Fibroblast of lung (primary cell): ENCODE measurements at regions not wholly inside any gene's neighbourhood (a gene's known extent, or its start where the extent isn't known, plus 50 kb on each side); places are given as distances from the start of the nearest gene placed in this dataset.

ENCODE experiments used
- DNase-seq, 2 donors: peaks; one replicate each; pipeline versions ENCODE4 v3.0.0 to v3.0.0-alpha.2; 2010; ENCODE audit warnings: low read depth in 2 of 2
- H2AFZ ChIP-seq: 2 replicates; pipeline ENCODE4 v1.5.1; 2012; ENCODE audit warnings: low read length, control low read depth, inconsistent platforms
- H3K27ac ChIP-seq: 2 replicates; pipeline ENCODE4 v1.5.1; 2011; ENCODE audit warnings: low read length, control low read depth; ENCODE audit not compliant: insufficient read depth
- H3K27me3 ChIP-seq: 2 replicates; pipeline ENCODE4 v1.5.1; 2011; ENCODE audit warnings: mild to moderate bottlenecking, low read length; ENCODE audit not compliant: control insufficient read depth, insufficient read depth
- H3K36me3 ChIP-seq: 2 replicates; pipeline ENCODE4 v1.5.1; 2011; ENCODE audit warnings: low read length; ENCODE audit not compliant: control insufficient read depth, insufficient read depth
- H3K4me1 ChIP-seq: 2 replicates; pipeline ENCODE4 v1.5.1; 2011; ENCODE audit warnings: low read length; ENCODE audit not compliant: control insufficient read depth, insufficient read depth; ENCODE audit errors: extremely low read depth
- H3K4me2 ChIP-seq: 2 replicates; pipeline ENCODE4 v1.5.1; 2011; ENCODE audit warnings: low read length, control low read depth; ENCODE audit not compliant: insufficient read depth; ENCODE audit errors: extremely low read depth
- H3K4me3 ChIP-seq, 4 experiments: fragments of 200-600 bp in 1 of 4; sonication (generic) in 1 of 4; replicated peaks in 1 of 4; 2 replicates each; pipeline ENCODE4 v1.5.1; 2011 to 2016; ENCODE audit warnings: low read length in 4 of 4, low read depth in 3 of 4, mild to moderate bottlenecking in 3 of 4, control low read depth in 2 of 4, inconsistent platforms in 1 of 4, mixed read lengths in 1 of 4; ENCODE audit not compliant: insufficient read depth in 1 of 4; ENCODE audit errors: control extremely low read depth in 1 of 4
- H3K79me2 ChIP-seq: 2 replicates; pipeline ENCODE4 v1.5.1; 2012; ENCODE audit warnings: mild to moderate bottlenecking, low read length, inconsistent platforms; ENCODE audit not compliant: control insufficient read depth, insufficient read depth
- H3K9ac ChIP-seq: 2 replicates; pipeline ENCODE4 v1.5.1; 2011; ENCODE audit warnings: mild to moderate bottlenecking, low read length, control low read depth; ENCODE audit not compliant: insufficient read depth
- H3K9me3 ChIP-seq: 2 replicates; pipeline ENCODE4 v1.5.1; 2012; ENCODE audit warnings: low read depth, low read length; ENCODE audit not compliant: control insufficient read depth, insufficient read depth
- H4K20me1 ChIP-seq: 2 replicates; pipeline ENCODE4 v1.5.1; 2011; ENCODE audit warnings: low read length; ENCODE audit not compliant: control insufficient read depth, insufficient read depth; ENCODE audit errors: extremely low read depth
- CTCF ChIP-seq, 2 donors: IDR thresholded peaks in 1 of 2; conservative IDR thresholded peaks in 1 of 2; 1 replicate in 1 of 2; 2 replicates in 1 of 2; pipeline ENCODE4 v1.5.1; 2011 to 2012; ENCODE audit warnings: low read length in 2 of 2, control low read depth in 1 of 2, inconsistent platforms in 1 of 2, low read depth in 1 of 2, mild to moderate bottlenecking in 1 of 2
- EZH2 ChIP-seq: IDR thresholded peaks from 2 replicates; pipeline ENCODE4 v1.5.1; 2012; ENCODE audit warnings: low read length, control low read depth, mild to moderate bottlenecking; ENCODE audit errors: missing control alignments

GRCh38 chr4:96742332-96743014 lies 902.6 kb downstream of the PDHA2 start:
- H3K9ac ChIP-seq: no peak overlapping the region
- H3K4me3 ChIP-seq: no peak overlapping the region
- no peaks in the 10 kb centered on the region for H3K4me1 ChIP-seq
- H2AFZ ChIP-seq: no peak overlapping the region
- H3K36me3 ChIP-seq: no peaks in the 10 kb centered on the region
- no peaks in the 10 kb centered on the region for H3K79me2 ChIP-seq
- DNase-seq: no peak
- no peaks in the 10 kb centered on the region for H3K9me3 ChIP-seq
- no peak overlapping the region for H3K27ac ChIP-seq
- H3K4me2 ChIP-seq: no peak overlapping the region
- no peaks in the 10 kb centered on the region for H3K27me3 ChIP-seq
- no peaks in the 10 kb centered on the region for H4K20me1 ChIP-seq
- TF ChIP-seq EZH2 (no peak), CTCF (conservative IDR thresholded peaks at IDR 0.05 in 1 of 2, IDR thresholded peaks at IDR 0.05 in 1 of 2; ENCODE audit: low read depth in 1 of 2, low read length in 2 of 2) (no peak)

GRCh38 chr4:96744676-96745075 lies 904.8 kb downstream of the PDHA2 start:
- Histone ChIP-seq H3K9ac (no peak overlapping the region), H3K4me1 (no peaks in the 10 kb centered on the region), H3K79me2 (no peaks in the 10 kb centered on the region), H3K27me3 (no peaks in the 10 kb centered on the region), H3K9me3 (no peaks in the 10 kb centered on the region), H3K27ac (no peak overlapping the region), H3K4me3 (no peak overlapping the region), H2AFZ (no peak overlapping the region), H3K4me2 (no peak overlapping the region), H3K36me3 (no peaks in the 10 kb centered on the region), H4K20me1 (no peaks in the 10 kb centered on the region)
- no peak for TF ChIP-seq EZH2
- no peak for TF ChIP-seq CTCF (conservative IDR thresholded peaks at IDR 0.05 in 1 of 2, IDR thresholded peaks at IDR 0.05 in 1 of 2; ENCODE audit: low read depth in 1 of 2, low read length in 2 of 2)
- DNase-seq: peak in 1 of 2 donors; percentile 22

GRCh38 chr4:96753216-96753615 lies 913.3 kb downstream of the PDHA2 start:
- Histone ChIP-seq H3K27me3 (no peaks in the 10 kb centered on the region), H4K20me1 (no peaks in the 10 kb centered on the region), H3K36me3 (no peaks in the 10 kb centered on the region), H3K4me2 (no peak overlapping the region), H3K79me2 (no peaks in the 10 kb centered on the region), H3K4me1 (no peaks in the 10 kb centered on the region), H2AFZ (no peak overlapping the region), H3K4me3 (no peak overlapping the region), H3K9ac (no peak overlapping the region), H3K27ac (no peak overlapping the region), H3K9me3 (no peaks in the 10 kb centered on the region)
- TF ChIP-seq CTCF (conservative IDR thresholded peaks at IDR 0.05 in 1 of 2, IDR thresholded peaks at IDR 0.05 in 1 of 2; ENCODE audit: low read depth in 1 of 2, low read length in 2 of 2) (no peak), EZH2 (no peak)
- peak in 1 of 2 donors; percentile 70 for DNase-seq
